Type B pancreatic cell (in vitro differentiated cells): ENCODE measurements at regions not wholly inside any gene's neighbourhood (a gene's known extent, or its start where the extent isn't known, plus 50 kb on each side); places are given as distances from the start of the nearest gene placed in this dataset.

ENCODE experiments used
- DNase-seq: peaks from one replicate; pipeline ENCODE4 v3.0.0; 2021; ENCODE audit warnings: mixed read lengths; ENCODE audit not compliant: unreplicated experiment; ENCODE audit errors: extremely low spot score
- H3K27ac Mint-ChIP-seq: 2 replicates; pipeline ENCODE4 v1.8.0; 2021; ENCODE audit warnings: mild to moderate bottlenecking, mixed read lengths
- H3K27me3 Mint-ChIP-seq: 2 replicates; pipeline ENCODE4 v1.8.0; 2021; ENCODE audit warnings: mixed read lengths
- H3K36me3 Mint-ChIP-seq: 2 replicates; pipeline ENCODE4 v1.8.0; 2021; ENCODE audit warnings: mixed read lengths
- H3K4me1 Mint-ChIP-seq: one replicate; pipeline ENCODE4 v1.8.0; 2021; ENCODE audit warnings: mixed read lengths; ENCODE audit not compliant: unreplicated experiment
- H3K4me3 Mint-ChIP-seq: 2 replicates; pipeline ENCODE4 v1.8.0; 2021; ENCODE audit warnings: mild to moderate bottlenecking, mixed read lengths
- H3K9me3 Mint-ChIP-seq: 2 replicates; pipeline ENCODE4 v1.8.0; 2021; ENCODE audit warnings: mixed read lengths
- CTCF ChIP-seq: fragments of 200-600 bp; sonication (generic); conservative IDR thresholded peaks from 2 replicates; pipeline ENCODE4 v1.5.0; 2021; ENCODE audit warnings: antibody characterized with exemption, mild to moderate bottlenecking

GRCh38 chr2:146632707-146633106, 1212.1 kb upstream of the ACVR2A start:
- Mint-ChIP-seq H3K27ac (no peak overlapping the region), H3K9me3 (no peaks in the 10 kb centered on the region), H3K4me1 (no peaks in the 10 kb centered on the region), H3K27me3 (peaks cover 40% of the 10 kb centered on the region), H3K36me3 (no peaks in the 10 kb centered on the region), H3K4me3 (no peak overlapping the region)
- no peak for TF ChIP-seq CTCF
- no peak for DNase-seq

- Mint-ChIP-seq H3K9me3 (no peaks in the 10 kb centered on the region), H3K36me3 (no peaks in the 10 kb centered on the region), H3K27me3 (peaks cover 51% of the 10 kb centered on the region), H3K4me3 (no peak overlapping the region), H3K4me1 (no peaks in the 10 kb centered on the region), H3K27ac (no peak overlapping the region)
- no peak for TF ChIP-seq CTCF
- DNase-seq = no peak
These were observed 1220.2 kb upstream of the ACVR2A start for GRCh38 chr2:146624430-146625160.

GRCh38 chr2:146623771-146624170, 1221.1 kb upstream of the ACVR2A start:
- no peaks in the 10 kb centered on the region for H3K36me3 Mint-ChIP-seq
- H3K4me3 Mint-ChIP-seq = no peak overlapping the region
- H3K4me1 Mint-ChIP-seq = no peaks in the 10 kb centered on the region
- peaks cover 46% of the 10 kb centered on the region for H3K27me3 Mint-ChIP-seq
- H3K9me3 Mint-ChIP-seq = no peaks in the 10 kb centered on the region
- no peak overlapping the region for H3K27ac Mint-ChIP-seq
- TF ChIP-seq CTCF = no peak
- no peak for DNase-seq

GRCh38 chr2:146621656-146622055, 1223.2 kb upstream of the ACVR2A start:
- Mint-ChIP-seq H3K27me3 (peaks cover 48% of the 10 kb centered on the region), H3K4me3 (no peak overlapping the region), H3K4me1 (no peaks in the 10 kb centered on the region), H3K36me3 (no peaks in the 10 kb centered on the region), H3K27ac (no peak overlapping the region), H3K9me3 (no peaks in the 10 kb centered on the region)
- no peak for TF ChIP-seq CTCF
- DNase-seq = no peak

- no peak for DNase-seq
- Mint-ChIP-seq H3K4me1 (no peaks in the 10 kb centered on the region), H3K9me3 (no peaks in the 10 kb centered on the region), H3K36me3 (no peaks in the 10 kb centered on the region), H3K4me3 (no peak overlapping the region), H3K27ac (no peak overlapping the region), H3K27me3 (peaks cover 24% of the 10 kb centered on the region)
- TF ChIP-seq CTCF = no peak
These were observed 1229.1 kb upstream of the ACVR2A start for GRCh38 chr2:146615778-146616177.
